Suppressor macrophage treated with lipopolysaccharide for 1 hour (primary cell): ENCODE measurements at regions not wholly inside any gene's neighbourhood (a gene's known extent, or its start where the extent isn't known, plus 50 kb on each side); places are given as distances from the start of the nearest gene placed in this dataset.
"Not testable (repeated sequence)": the region's sequence is repeated elsewhere in the genome, so short reads cannot be mapped to it uniquely, and the experiment has no call there.

Experiments
- DNase-seq, 3 donors: peaks; one replicate each; pipeline ENCODE4 v3.0.0-alpha.2; 2020 to 2022

GRCh38 chr6:153368131-153368530 is 237.0 kb upstream of the RGS17 start:
- no peak for DNase-seq

GRCh38 chr6:153367021-153367420 is 235.9 kb upstream of the RGS17 start:
- DNase-seq, result no peak

- DNase-seq, result no peak
Observed at GRCh38 chr6:153357391-153357790, 226.3 kb upstream of the RGS17 start.

- no peak for DNase-seq
Observed at GRCh38 chr6:153340568-153340967, 209.5 kb upstream of the RGS17 start.

- no peak for DNase-seq
Observed at GRCh38 chr6:153334121-153334520, 203.0 kb upstream of the RGS17 start.

GRCh38 chr6:153331221-153331620 is 200.1 kb upstream of the RGS17 start:
- peak in 1 of 3 donors; percentile 0 for DNase-seq

- no peak for DNase-seq
Observed at GRCh38 chr6:153328194-153328593, 197.1 kb upstream of the RGS17 start.

GRCh38 chr6:153325661-153326060 is 194.6 kb upstream of the RGS17 start:
- DNase-seq, result no peak

GRCh38 chr6:153312634-153313033 is 181.6 kb upstream of the RGS17 start:
- peak; percentile 56 to 64 (median 61) for DNase-seq

GRCh38 chr6:153309651-153310050 is 178.6 kb upstream of the RGS17 start:
- DNase-seq, result no peak

GRCh38 chr6:153302133-153302532 is 171.1 kb upstream of the RGS17 start:
- DNase-seq, result no peak

- no peak for DNase-seq
Observed at GRCh38 chr6:153301602-153302001, 170.5 kb upstream of the RGS17 start.

GRCh38 chr6:153282456-153282855 is 151.4 kb upstream of the RGS17 start:
- not testable (repeated sequence) for DNase-seq

- no peak for DNase-seq
Observed at GRCh38 chr6:153275997-153276396, 144.9 kb upstream of the RGS17 start.

GRCh38 chr6:153272201-153272980 is 141.3 kb upstream of the RGS17 start:
- no peak for DNase-seq

GRCh38 chr6:153263489-153263888 is 132.4 kb upstream of the RGS17 start:
- no peak for DNase-seq

GRCh38 chr6:153251326-153251725 is 120.2 kb upstream of the RGS17 start:
- no peak for DNase-seq

- no peak for DNase-seq
Observed at GRCh38 chr6:153237670-153238069, 106.6 kb upstream of the RGS17 start.

- peak; percentile 34 to 46 (median 46) for DNase-seq
Observed at GRCh38 chr6:153231048-153231646, 100.1 kb upstream of the RGS17 start.

- DNase-seq, result no peak
Observed at GRCh38 chr6:153218184-153218792, 87.2 kb upstream of the RGS17 start.

- no peak for DNase-seq
Observed at GRCh38 chr6:153216789-153217188, 85.7 kb upstream of the RGS17 start.

- no peak for DNase-seq
Observed at GRCh38 chr6:153215242-153215641, 84.2 kb upstream of the RGS17 start.

- no peak for DNase-seq
Observed at GRCh38 chr6:153214436-153214835, 83.4 kb upstream of the RGS17 start.

GRCh38 chr6:153210083-153210482 is 79.0 kb upstream of the RGS17 start:
- DNase-seq, result peak in 1 of 3 donors; percentile 2
